ENCODE measurements at regions not wholly inside any gene's neighbourhood (a gene's known extent, or its start where the extent isn't known, plus 50 kb on each side); places are given as distances from the start of the nearest gene placed in this dataset.

- Histone ChIP-seq H3K4me1 (replicated peaks in 1 of 4; ENCODE audit: control insufficient read depth in 3 of 4, insufficient read depth in 4 of 4, low read length in 3 of 4) (no peaks in the 10 kb centered on the region), H2BK5ac (ENCODE audit: low read depth, low read length) (no peak overlapping the region), H2AFZ (ENCODE audit: low read length) (no peak overlapping the region), H3K14ac (ENCODE audit: insufficient read length) (no peak overlapping the region), H2BK20ac (ENCODE audit: low read length) (no peak overlapping the region), H4K91ac (replicated peaks; ENCODE audit: insufficient read length, low read length) (no peak overlapping the region), H3K23ac (ENCODE audit: insufficient read length) (no peak overlapping the region), H3K23me2 (ENCODE audit: low read depth, low read length) (no peaks in the 10 kb centered on the region), H3K18ac (ENCODE audit: extremely low read depth, low read length) (no peak overlapping the region), H2AK5ac (ENCODE audit: low read depth, low read length) (no peak overlapping the region), H3K79me2 (ENCODE audit: control insufficient read depth in 1 of 2, insufficient read depth in 2 of 2, low read length in 2 of 2) (no peaks in the 10 kb centered on the region), H4K8ac (ENCODE audit: extremely low read depth, insufficient read depth, low read length) (no peak overlapping the region), H3K27ac (ENCODE audit: low read depth, low read length) (no peak overlapping the region), H2BK12ac (ENCODE audit: low read depth, low read length) (no peak overlapping the region), H3K27me3 (replicated peaks in 1 of 4; ENCODE audit: control insufficient read depth in 3 of 4, extremely low read depth in 1 of 4, insufficient read depth in 3 of 4, low read length in 3 of 4) (peaks cover 0 to 1% (median 0%) of the 10 kb centered on the region in 4 experiments; a peak in 1 of 7 replicates), H3K36me3 (ENCODE audit: control insufficient read depth in 2 of 4, insufficient read depth in 4 of 4, low read length in 3 of 4) (no peaks in the 10 kb centered on the region), H2BK120ac (replicated peaks; ENCODE audit: low read depth, low read length) (no peak overlapping the region), H3K4me3 (ENCODE audit: extremely low read depth in 1 of 4, insufficient read depth in 2 of 4, low read depth in 3 of 4, low read length in 4 of 4) (no peak overlapping the region), H2BK15ac (ENCODE audit: low read length) (no peak overlapping the region), H3K9me3 (ENCODE audit: insufficient read depth in 2 of 2, low read depth in 1 of 2, low read length in 1 of 2) (peaks cover 3 to 4% of the 10 kb centered on the region in 2 experiments; a peak in 1 of 4 replicates), H4K20me1 (replicated peaks in 1 of 2; ENCODE audit: control insufficient read depth in 1 of 2, insufficient read depth in 2 of 2, low read length in 2 of 2) (no peaks in the 10 kb centered on the region), H3K56ac (replicated peaks; ENCODE audit: insufficient read length, low read depth, low read length) (no peak overlapping the region), H3K4me2 (ENCODE audit: insufficient read depth in 1 of 2, low read depth in 2 of 2, low read length in 2 of 2) (no peak overlapping the region), H3K79me1 (ENCODE audit: low read depth, low read length) (no peaks in the 10 kb centered on the region), H3K9ac (replicated peaks in 1 of 4; ENCODE audit: extremely low read depth in 1 of 4, low read depth in 3 of 4, low read length in 3 of 4) (no peak overlapping the region), H4K5ac (ENCODE audit: insufficient read length, low read depth, low read length) (no peak overlapping the region), H3K4ac (replicated peaks; ENCODE audit: insufficient read length, low read depth, low read length) (no peak overlapping the region)
- CTCF ChIA-PET (ENCODE audit: partially characterized antibody): interaction anchor here (0.5 kb wide), 1 partner anchor 195 kb away, joined by 3 read pairs; no protein-coding TSS in a partner anchor
- FAIRE-seq: no peak
- POLR2A ChIA-PET (ENCODE audit: partially characterized antibody): no interaction called here
- WGBS, 2 experiments (ENCODE audit: extremely low coverage in 1 of 2, insufficient coverage in 1 of 2, insufficient read length in 1 of 2, insufficient replicate concordance in 2 of 2, low coverage in 1 of 2, low lambda C conversion rate in 2 of 2, missing lambda C conversion rate in 1 of 2): 88% methylated on average over 2 of the region's 2 CpGs; no CpG with 5 or more reads in 1 of the 2 experiments
- no peak for DNase-seq (ENCODE audit: low read depth in 1 of 2, low spot score in 2 of 2)
- TF ChIP-seq TAF1 (IDR thresholded peaks at IDR 0.05; ENCODE audit: low read depth, low read length) (no peak), RNF2 (IDR thresholded peaks at IDR 0.05; ENCODE audit: borderline replicate concordance, low read depth, low read length, missing control alignments, poor library complexity, severe bottlenecking) (no peak), TAF7 (optimal IDR thresholded peaks at IDR 0.05; ENCODE audit: borderline replicate concordance, low read depth, low read length) (no peak), USF2 (IDR thresholded peaks at IDR 0.05; ENCODE audit: low read length) (no peak), NANOG (IDR thresholded peaks at IDR 0.05; ENCODE audit: insufficient read depth, low read depth, low read length, poor library complexity, severe bottlenecking) (no peak), FOSL1 (IDR thresholded peaks at IDR 0.05; ENCODE audit: insufficient read depth, low read depth, low read length) (no peak), KDM4A (IDR thresholded peaks at IDR 0.05; ENCODE audit: low read depth, low read length, severe bottlenecking) (no peak), BRCA1 (IDR thresholded peaks at IDR 0.05; ENCODE audit: low read depth, low read length) (no peak), GTF2F1 (IDR thresholded peaks at IDR 0.05; ENCODE audit: borderline replicate concordance, low read depth, low read length) (no peak), CHD2 (IDR thresholded peaks at IDR 0.05; ENCODE audit: low read length) (no peak)
Observed at GRCh38 chr4:175341203-175341755, 423.1 kb downstream of the ADAM29 start.

Data from H1 (cell line).